ENCODE measurements at regions not wholly inside any gene's neighbourhood (a gene's known extent, or its start where the extent isn't known, plus 50 kb on each side); places are given as distances from the start of the nearest gene placed in this dataset.

- TF ChIP-seq CTCF (IDR thresholded peaks at IDR 0.05; ENCODE audit: insufficient read depth, low read depth, low read length) (no peak), EZH2 (IDR thresholded peaks at IDR 0.05; ENCODE audit: insufficient read depth, low read length) (no peak)
Measured at GRCh38 chr10:28993861-28994260, 295.0 kb upstream of the LYZL1 start.
